Ishikawa (cell line): ENCODE measurements at regions not wholly inside any gene's neighbourhood (a gene's known extent, or its start where the extent isn't known, plus 50 kb on each side); places are given as distances from the start of the nearest gene placed in this dataset.

ENCODE experiments used
- CEBPB ChIP-seq: IDR thresholded peaks from 2 replicates; pipeline ENCODE4 v1.6.1; 2012
- CREB1 ChIP-seq: IDR thresholded peaks from 2 replicates; pipeline ENCODE4 v1.6.1; 2012; ENCODE audit warnings: low read depth
- EGR1 ChIP-seq: IDR thresholded peaks from 2 replicates; pipeline ENCODE4 v1.6.1; 2012
- EP300 ChIP-seq: IDR thresholded peaks from 2 replicates; pipeline ENCODE4 v1.6.1; 2012; ENCODE audit warnings: borderline replicate concordance
- FOXM1 ChIP-seq: IDR thresholded peaks from 2 replicates; pipeline ENCODE4 v1.6.1; 2012; ENCODE audit warnings: low read depth, borderline replicate concordance
- MAX ChIP-seq: IDR thresholded peaks from 2 replicates; pipeline ENCODE4 v1.6.1; 2012
- NFIC ChIP-seq: IDR thresholded peaks from 2 replicates; pipeline ENCODE4 v1.6.1; 2012
- RAD21 ChIP-seq: IDR thresholded peaks from 2 replicates; pipeline ENCODE4 v1.6.1; 2012; ENCODE audit warnings: low read depth
- REST ChIP-seq: IDR thresholded peaks from 2 replicates; pipeline ENCODE4 v1.6.1; 2012; ENCODE audit warnings: low read depth, mild to moderate bottlenecking
- TAF1 ChIP-seq: IDR thresholded peaks from 2 replicates; pipeline ENCODE4 v1.6.1; 2012; ENCODE audit warnings: low read depth, mild to moderate bottlenecking
- TCF12 ChIP-seq: IDR thresholded peaks from 2 replicates; pipeline ENCODE4 v1.6.1; 2012; ENCODE audit warnings: low read depth
- TEAD4 ChIP-seq: IDR thresholded peaks from 2 replicates; pipeline ENCODE4 v1.6.1; 2012
- USF1 ChIP-seq: IDR thresholded peaks from 2 replicates; pipeline ENCODE4 v1.6.1; 2012
- YY1 ChIP-seq: IDR thresholded peaks from 2 replicates; pipeline ENCODE4 v1.6.1; 2012; ENCODE audit warnings: low read depth
- ZBTB7A ChIP-seq: IDR thresholded peaks from 2 replicates; pipeline ENCODE4 v1.6.1; 2012; ENCODE audit warnings: low read depth

GRCh38 chr3:130155464-130155863 is 73.8 kb downstream of the ALG1L2 start:
- peak; percentile 29 for TF ChIP-seq RAD21

- TF ChIP-seq NFIC (no peak), FOXM1 (no peak), USF1 (no peak), CREB1 (no peak), ZBTB7A (no peak), RAD21 (no peak), EGR1 (no peak), CEBPB (no peak), MAX (no peak), EP300 (no peak), YY1 (no peak), TEAD4 (no peak), TCF12 (no peak), REST (no peak), TAF1 (no peak)
These were observed 117.9 kb upstream of the COL6A5 start for GRCh38 chr3:130227540-130227939.

GRCh38 chr3:130242850-130243569 is 102.5 kb upstream of the COL6A5 start:
- TF ChIP-seq RAD21, result peak; percentile 32; the same call in 1 of the 2 replicates
- no peak for TF ChIP-seq EGR1

GRCh38 chr3:130243808-130244207 is 101.7 kb upstream of the COL6A5 start:
- TF ChIP-seq TEAD4 (no peak), FOXM1 (no peak), NFIC (no peak), RAD21 (no peak), EP300 (no peak), YY1 (no peak), REST (no peak), ZBTB7A (no peak), TCF12 (no peak), MAX (no peak), EGR1 (no peak), CEBPB (no peak), USF1 (no peak), CREB1 (no peak), TAF1 (no peak)

GRCh38 chr3:130250982-130251381 is 94.5 kb upstream of the COL6A5 start:
- no peak for TF ChIP-seq ZBTB7A
- no peak for TF ChIP-seq NFIC
- TF ChIP-seq YY1, result no peak

GRCh38 chr3:130255442-130255841 is 90.0 kb upstream of the COL6A5 start:
- no peak for TF ChIP-seq CEBPB
- TF ChIP-seq EP300, result no peak
- no peak for TF ChIP-seq TCF12
- no peak for TF ChIP-seq MAX
- no peak for TF ChIP-seq YY1
- TF ChIP-seq TAF1, result no peak
- TF ChIP-seq RAD21, result no peak
- TF ChIP-seq FOXM1, result no peak
- no peak for TF ChIP-seq REST
- TF ChIP-seq EGR1, result no peak
- no peak for TF ChIP-seq USF1
- TF ChIP-seq TEAD4, result no peak
- TF ChIP-seq ZBTB7A, result no peak
- TF ChIP-seq NFIC, result no peak
- TF ChIP-seq CREB1, result no peak
